NCI-H82 (cell line): ENCODE measurements at regions not wholly inside any gene's neighbourhood (a gene's known extent, or its start where the extent isn't known, plus 50 kb on each side); places are given as distances from the start of the nearest gene placed in this dataset.

Experiments used
- DNase-seq: peaks from one replicate; lab custom pipeline; 2025; lab: John Stamatoyannopoulos, UW

- DNase-seq: no peak
These were observed 53.5 kb upstream of the LRRN1 start for GRCh38 chr3:3745693-3746092.

DNA sequence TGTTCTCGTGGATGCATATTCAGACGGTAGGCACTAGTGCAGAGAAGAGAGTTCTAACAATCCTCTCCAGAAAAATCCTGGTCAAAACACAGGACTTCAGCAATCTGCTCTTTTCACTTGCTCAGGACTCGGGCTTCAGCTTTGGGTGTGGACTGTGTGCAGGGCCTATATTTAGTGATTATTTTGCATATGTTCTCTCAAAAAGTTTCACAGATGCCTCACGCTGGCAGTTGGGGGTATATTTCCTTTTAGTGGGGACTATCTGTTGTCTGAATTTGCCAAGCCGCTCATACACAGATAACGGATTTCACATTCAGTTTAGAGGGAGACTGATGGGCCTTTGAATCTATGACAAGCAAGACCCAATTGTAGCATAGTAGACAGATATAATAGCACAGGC lies 54.4 kb upstream of the LRRN1 start:
- DNase-seq: no peak

DNA sequence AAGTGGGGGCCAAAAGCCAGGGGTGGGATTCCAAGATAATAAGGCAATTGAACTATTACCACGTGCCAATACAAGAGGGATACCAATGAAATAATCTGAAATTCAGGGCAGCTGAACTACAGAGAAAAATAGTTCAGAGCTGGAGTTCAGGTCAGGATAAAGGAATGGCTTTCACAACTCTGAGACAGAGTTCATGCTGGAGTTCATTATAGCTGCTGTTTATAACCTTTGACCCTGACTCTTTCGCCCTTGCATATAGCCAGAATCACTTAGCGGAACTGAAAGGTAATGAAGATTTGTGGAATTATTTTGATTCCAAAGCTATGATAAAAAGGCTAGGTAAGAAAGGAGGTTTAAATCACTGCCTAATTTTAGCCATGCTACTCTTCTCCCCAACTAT lies 55.5 kb upstream of the LRRN1 start:
- no peak for DNase-seq

DNA sequence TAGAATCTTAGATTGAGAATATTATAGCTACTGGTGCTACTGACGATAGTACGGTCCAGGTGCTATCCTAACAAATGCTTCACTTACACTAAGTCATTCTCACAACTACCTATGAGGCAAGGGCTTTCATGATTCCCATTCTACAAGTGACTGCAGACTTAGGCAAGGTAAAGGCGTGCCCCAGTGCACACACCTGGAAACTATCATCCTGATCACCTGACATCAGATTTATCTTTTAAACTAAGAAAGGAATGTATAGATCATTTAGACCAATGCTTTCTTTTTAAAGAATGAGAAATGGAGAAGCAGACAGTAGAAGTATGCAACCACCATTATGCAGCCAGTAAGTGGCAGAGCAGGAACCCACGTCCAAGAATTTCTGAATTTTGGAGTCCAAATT lies 59.2 kb upstream of the LRRN1 start:
- DNase-seq: no peak

GRCh38 chr3:3739330-3740060 lies 59.7 kb upstream of the LRRN1 start:
- DNase-seq: no peak

DNA sequence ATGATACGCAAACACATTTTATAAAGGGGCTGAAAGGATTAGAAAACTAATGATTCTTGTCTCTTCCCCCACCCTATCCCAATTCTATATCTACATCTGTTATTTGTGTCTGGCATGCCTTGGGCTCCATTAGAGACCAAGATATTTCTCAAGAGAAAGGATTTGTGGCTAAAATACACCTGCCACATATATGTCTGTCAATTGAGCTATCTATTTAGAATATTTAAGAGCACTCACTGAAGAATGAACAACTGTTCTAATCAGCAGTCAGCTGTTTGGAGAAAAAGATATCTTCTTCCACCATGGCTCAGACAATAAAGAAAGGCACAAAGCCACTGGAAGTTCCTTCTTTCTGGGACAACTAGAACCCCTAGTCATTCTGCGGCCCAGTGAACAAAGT lies 61.7 kb upstream of the LRRN1 start:
- no peak for DNase-seq

- DNase-seq: no peak
These were observed 63.3 kb upstream of the LRRN1 start for GRCh38 chr3:3735919-3736318.

- no peak for DNase-seq
These were observed 64.3 kb upstream of the LRRN1 start for GRCh38 chr3:3734881-3735280.

GRCh38 chr3:3729261-3729660 lies 70.0 kb upstream of the LRRN1 start:
- DNase-seq: no peak

- no peak for DNase-seq
These were observed 72.7 kb upstream of the LRRN1 start for GRCh38 chr3:3726549-3726948.

DNA sequence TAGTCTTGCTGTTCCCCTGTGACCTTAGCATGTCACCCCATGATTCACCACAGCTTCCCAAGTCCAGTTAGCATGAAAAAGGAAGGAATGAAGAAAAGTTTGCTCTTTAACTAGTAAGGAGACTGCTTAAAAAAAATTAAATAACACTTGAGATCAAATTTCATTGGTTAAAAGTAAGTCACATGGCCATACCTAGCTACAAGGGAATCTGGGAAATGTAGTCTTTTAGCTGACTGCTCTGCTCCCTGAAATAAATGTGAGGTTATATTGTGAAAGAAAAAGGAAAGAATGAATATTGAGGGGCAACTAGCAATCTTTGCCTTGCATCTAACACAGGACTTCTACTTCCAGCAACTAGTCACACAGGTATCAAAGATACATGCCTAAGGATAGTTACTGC lies 84.7 kb upstream of the LRRN1 start:
- DNase-seq: peak; percentile 8

- DNase-seq: no peak
These were observed 86.3 kb upstream of the LRRN1 start for GRCh38 chr3:3712971-3713370.

- DNase-seq: no peak
These were observed 90.5 kb upstream of the LRRN1 start for GRCh38 chr3:3708769-3709115.

GRCh38 chr3:3707858-3708768 lies 91.1 kb upstream of the LRRN1 start:
- no peak for DNase-seq

GRCh38 chr3:3705090-3705775 lies 94.0 kb upstream of the LRRN1 start:
- no peak for DNase-seq

- no peak for DNase-seq
These were observed 97.3 kb upstream of the LRRN1 start for GRCh38 chr3:3701949-3702348.

- no peak for DNase-seq
These were observed 99.2 kb upstream of the LRRN1 start for GRCh38 chr3:3699816-3700633.

GRCh38 chr3:3699407-3699806 lies 99.8 kb upstream of the LRRN1 start:
- DNase-seq: no peak

DNA sequence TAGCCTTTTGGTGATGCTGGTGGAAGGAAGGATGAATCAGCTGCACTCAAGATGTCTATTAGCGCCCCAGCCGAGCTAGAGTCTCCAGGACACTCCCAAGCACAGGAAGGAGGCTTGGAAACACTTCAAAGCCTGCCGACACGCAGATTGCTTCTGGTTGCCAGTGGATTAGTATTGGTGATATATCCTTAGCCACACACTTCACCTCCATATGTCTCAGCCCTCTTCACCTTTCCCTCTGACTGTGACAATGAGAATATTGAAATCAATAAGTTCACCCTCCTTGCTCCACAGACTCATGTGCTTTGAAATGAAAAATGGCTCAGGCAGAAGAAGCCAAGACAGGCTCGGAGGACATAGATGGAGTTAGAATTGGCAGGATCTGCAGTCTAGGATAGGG lies 102.9 kb upstream of the LRRN1 start:
- no peak for DNase-seq

- no peak for DNase-seq
These were observed 105.6 kb upstream of the LRRN1 start for GRCh38 chr3:3693593-3693992.

DNA sequence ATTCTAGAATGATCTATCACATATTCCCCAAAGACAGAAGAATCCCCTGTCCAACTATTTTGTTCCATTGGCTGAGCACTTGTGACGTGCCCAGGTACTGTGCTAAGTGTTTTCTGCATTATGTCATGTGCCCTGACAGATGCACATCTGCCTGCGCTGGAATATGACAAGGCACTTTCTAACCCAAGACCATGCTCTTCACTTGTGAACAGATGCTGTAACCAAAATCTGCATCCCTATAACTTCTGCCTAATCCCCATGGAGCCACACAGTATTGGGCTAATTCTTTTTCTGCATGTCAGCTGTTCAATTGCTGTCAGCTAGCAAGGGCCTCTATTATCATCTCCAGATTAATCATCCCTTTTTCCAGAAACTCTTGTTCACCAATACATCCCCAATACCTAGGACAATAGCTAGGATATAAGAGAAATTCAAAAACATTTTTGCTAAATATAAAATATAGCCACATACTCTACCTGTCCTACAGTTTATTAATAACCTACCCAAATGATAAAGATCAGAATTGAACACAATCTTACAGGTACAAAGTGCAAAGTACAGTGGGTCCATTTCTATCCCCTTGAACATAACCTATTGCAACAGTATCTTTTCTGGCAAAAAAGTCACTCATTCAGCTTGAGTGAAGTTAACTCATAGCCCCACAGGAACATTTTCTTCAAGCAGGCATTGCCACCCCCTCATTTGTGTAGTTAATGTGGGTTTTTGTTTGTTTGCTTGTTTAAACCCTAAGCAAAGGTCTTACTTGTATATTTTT lies 109.4 kb upstream of the LRRN1 start:
- peak; percentile 65 for DNase-seq
